ENCODE measurements at regions not wholly inside any gene's neighbourhood (a gene's known extent, or its start where the extent isn't known, plus 50 kb on each side); places are given as distances from the start of the nearest gene placed in this dataset.
A peak's percentile ranks its signal among the peaks of the same experiment; 100 is the strongest.

- no peak for DNase-seq (ENCODE audit: low read depth)
- TF ChIP-seq, protein P1, sequence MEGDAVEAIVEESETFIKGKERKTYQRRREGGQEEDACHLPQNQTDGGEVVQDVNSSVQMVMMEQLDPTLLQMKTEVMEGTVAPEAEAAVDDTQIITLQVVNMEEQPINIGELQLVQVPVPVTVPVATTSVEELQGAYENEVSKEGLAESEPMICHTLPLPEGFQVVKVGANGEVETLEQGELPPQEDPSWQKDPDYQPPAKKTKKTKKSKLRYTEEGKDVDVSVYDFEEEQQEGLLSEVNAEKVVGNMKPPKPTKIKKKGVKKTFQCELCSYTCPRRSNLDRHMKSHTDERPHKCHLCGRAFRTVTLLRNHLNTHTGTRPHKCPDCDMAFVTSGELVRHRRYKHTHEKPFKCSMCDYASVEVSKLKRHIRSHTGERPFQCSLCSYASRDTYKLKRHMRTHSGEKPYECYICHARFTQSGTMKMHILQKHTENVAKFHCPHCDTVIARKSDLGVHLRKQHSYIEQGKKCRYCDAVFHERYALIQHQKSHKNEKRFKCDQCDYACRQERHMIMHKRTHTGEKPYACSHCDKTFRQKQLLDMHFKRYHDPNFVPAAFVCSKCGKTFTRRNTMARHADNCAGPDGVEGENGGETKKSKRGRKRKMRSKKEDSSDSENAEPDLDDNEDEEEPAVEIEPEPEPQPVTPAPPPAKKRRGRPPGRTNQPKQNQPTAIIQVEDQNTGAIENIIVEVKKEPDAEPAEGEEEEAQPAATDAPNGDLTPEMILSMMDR (conservative IDR thresholded peaks at IDR 0.05; ENCODE audit: low read depth, low read length): no peak
- no peak overlapping the region for H3K4me3 ChIP-seq (ENCODE audit: low read depth, low read length)
These were observed 146.6 kb downstream of the TLR5 start for GRCh38 chr1:222996310-222996975.

- no peak for DNase-seq (ENCODE audit: low read depth)
- TF ChIP-seq, protein P1 (conservative IDR thresholded peaks at IDR 0.05; ENCODE audit: low read depth, low read length): no peak
- no peak overlapping the region for H3K4me3 ChIP-seq (ENCODE audit: low read depth, low read length)
These were observed 142.4 kb downstream of the TLR5 start for GRCh38 chr1:223000632-223001031.

GRCh38 chr1:223001653-223002634, 141.1 kb downstream of the TLR5 start:
- no peak overlapping the region for H3K4me3 ChIP-seq (ENCODE audit: low read depth, low read length)
- peak; percentile 58 for DNase-seq (ENCODE audit: low read depth)
- TF ChIP-seq, protein P1 (conservative IDR thresholded peaks at IDR 0.05; ENCODE audit: low read depth, low read length): peak; percentile 76

- H3K4me3 ChIP-seq (ENCODE audit: low read depth, low read length): no peak overlapping the region
- DNase-seq (ENCODE audit: low read depth): no peak
- TF ChIP-seq, protein P1 (conservative IDR thresholded peaks at IDR 0.05; ENCODE audit: low read depth, low read length): no peak
These were observed 139.5 kb downstream of the TLR5 start for GRCh38 chr1:223003549-223003948.

- TF ChIP-seq, protein P1 (conservative IDR thresholded peaks at IDR 0.05; ENCODE audit: low read depth, low read length): no peak
- H3K4me3 ChIP-seq (ENCODE audit: low read depth, low read length): no peak overlapping the region
- DNase-seq (ENCODE audit: low read depth): no peak
These were observed 136.7 kb downstream of the TLR5 start for GRCh38 chr1:223006371-223006770.

GRCh38 chr1:223006917-223007648, 136.0 kb downstream of the TLR5 start:
- no peak overlapping the region for H3K4me3 ChIP-seq (ENCODE audit: low read depth, low read length)
- TF ChIP-seq, protein P1 (conservative IDR thresholded peaks at IDR 0.05; ENCODE audit: low read depth, low read length): no peak
- DNase-seq (ENCODE audit: low read depth): peak; percentile 27
